GM12892 (cell line): ENCODE measurements at regions not wholly inside any gene's neighbourhood (a gene's known extent, or its start where the extent isn't known, plus 50 kb on each side); places are given as distances from the start of the nearest gene placed in this dataset.

Experiments used
- POLR2A ChIP-seq: IDR thresholded peaks from 2 replicates; pipeline ENCODE4 v1.6.1; 2011; ENCODE audit warnings: low read depth, low read length, control low read depth
- POLR2AphosphoS5 ChIP-seq: IDR thresholded peaks from 2 replicates; pipeline ENCODE4 v1.6.1; 2011; ENCODE audit warnings: low read depth, low read length, control low read depth
- TAF1 ChIP-seq: IDR thresholded peaks from 2 replicates; pipeline ENCODE4 v1.6.1; 2011; ENCODE audit warnings: low read depth, mild to moderate bottlenecking, control low read depth, low read length, borderline replicate concordance

- TF ChIP-seq POLR2A (no peak), POLR2AphosphoS5 (no peak), TAF1 (no peak)
Measured at GRCh38 chr11:113567867-113568544, 92.8 kb upstream of the DRD2 start.
